Activated naive CD4-positive, alpha-beta T cell treated with anti-CD3 and anti-CD28 coated beads for 36 hours (primary cell): ENCODE measurements at regions not wholly inside any gene's neighbourhood (a gene's known extent, or its start where the extent isn't known, plus 50 kb on each side); places are given as distances from the start of the nearest gene placed in this dataset.

Experiments used
- CTCF ChIA-PET: fragments of 350-600 bp; sonication (Branson Sonifier 250); formaldehyde crosslinking; loops from one replicate; lab custom pipeline; 2021; ENCODE audit warnings: antibody characterized with exemption; lab: Charles Lee
- DNase-seq: peaks from one replicate; pipeline ENCODE4 v3.0.0-alpha.2; 2020
- H3K27ac Mint-ChIP-seq: one replicate; pipeline ENCODE4 v1.8.0; 2021; ENCODE audit warnings: mild to moderate bottlenecking, mixed read lengths
- H3K27me3 Mint-ChIP-seq: one replicate; pipeline ENCODE4 v1.8.0; 2021; ENCODE audit warnings: low read depth, mixed read lengths
- H3K36me3 Mint-ChIP-seq: one replicate; pipeline ENCODE4 v1.8.0; 2021; ENCODE audit warnings: low read depth, mixed read lengths
- H3K4me1 Mint-ChIP-seq: one replicate; pipeline ENCODE4 v1.8.0; 2021; ENCODE audit warnings: low read depth, mixed read lengths
- H3K4me3 Mint-ChIP-seq: one replicate; pipeline ENCODE4 v1.8.0; 2021; ENCODE audit warnings: mild to moderate bottlenecking, moderate library complexity, mixed read lengths
- H3K9me3 Mint-ChIP-seq: one replicate; pipeline ENCODE4 v1.8.0; 2021; ENCODE audit warnings: mixed read lengths
- intact Hi-C: fragments of 100-400 bp; cut with micrococcal nuclease; formaldehyde crosslinking; loops from one replicate; pipeline ENCODE4 v1.15.1; 2023

- CTCF ChIA-PET, result no interaction called here
- Mint-ChIP-seq H3K27me3 (peaks cover 26% of the 10 kb centered on the region), H3K4me3 (no peak overlapping the region), H3K27ac (no peak overlapping the region), H3K36me3 (no peaks in the 10 kb centered on the region), H3K9me3 (no peaks in the 10 kb centered on the region), H3K4me1 (no peaks in the 10 kb centered on the region)
- intact Hi-C loops, result no loop called here
- DNase-seq, result no peak
Observed at GRCh38 chr6:163793011-163793983, 378.8 kb downstream of the QKI start.

DNA sequence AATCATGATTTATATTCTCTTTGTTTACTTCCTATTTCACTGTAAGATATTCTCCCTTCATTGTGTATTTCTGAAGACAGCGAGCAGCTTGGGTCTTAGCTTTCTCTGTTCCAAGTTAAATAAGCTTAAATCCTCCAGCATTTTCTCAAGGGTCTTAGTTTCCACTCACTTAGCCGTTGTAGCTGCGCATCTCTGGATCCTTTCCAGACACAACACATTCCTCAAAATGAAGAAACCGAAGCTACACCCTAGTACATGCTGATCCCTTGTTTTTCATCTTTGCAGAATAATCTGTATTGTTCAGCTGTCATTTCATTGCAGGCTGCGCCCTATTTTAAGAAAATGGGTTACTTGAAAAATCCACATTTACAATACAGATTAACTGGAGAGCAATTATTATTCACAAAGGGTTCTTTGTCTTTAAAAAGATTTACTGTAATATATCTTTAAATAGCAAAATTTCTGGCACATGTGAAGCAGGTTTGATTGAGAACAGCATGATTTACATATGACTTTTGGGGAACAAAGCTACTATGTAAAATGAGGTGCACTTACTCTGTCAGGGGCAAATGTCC, 375.8 kb downstream of the QKI start:
- Mint-ChIP-seq H3K36me3 (no peaks in the 10 kb centered on the region), H3K27ac (no peak overlapping the region), H3K9me3 (no peaks in the 10 kb centered on the region), H3K4me1 (no peaks in the 10 kb centered on the region), H3K27me3 (peaks cover 14% of the 10 kb centered on the region), H3K4me3 (no peak overlapping the region)
- DNase-seq, result no peak
- intact Hi-C loops, result no loop called here
- CTCF ChIA-PET, result interaction anchor here (1.4 kb wide), 1 partner anchor 15 kb away, joined by 3 read pairs; no protein-coding TSS in a partner anchor

GRCh38 chr6:163789199-163789810, 374.8 kb downstream of the QKI start:
- DNase-seq, result no peak
- Mint-ChIP-seq H3K36me3 (no peaks in the 10 kb centered on the region), H3K4me1 (no peaks in the 10 kb centered on the region), H3K4me3 (no peak overlapping the region), H3K27me3 (peaks cover 11% of the 10 kb centered on the region), H3K9me3 (no peaks in the 10 kb centered on the region), H3K27ac (no peak overlapping the region)
- intact Hi-C loops, result no loop called here
- CTCF ChIA-PET, result no interaction called here

DNA sequence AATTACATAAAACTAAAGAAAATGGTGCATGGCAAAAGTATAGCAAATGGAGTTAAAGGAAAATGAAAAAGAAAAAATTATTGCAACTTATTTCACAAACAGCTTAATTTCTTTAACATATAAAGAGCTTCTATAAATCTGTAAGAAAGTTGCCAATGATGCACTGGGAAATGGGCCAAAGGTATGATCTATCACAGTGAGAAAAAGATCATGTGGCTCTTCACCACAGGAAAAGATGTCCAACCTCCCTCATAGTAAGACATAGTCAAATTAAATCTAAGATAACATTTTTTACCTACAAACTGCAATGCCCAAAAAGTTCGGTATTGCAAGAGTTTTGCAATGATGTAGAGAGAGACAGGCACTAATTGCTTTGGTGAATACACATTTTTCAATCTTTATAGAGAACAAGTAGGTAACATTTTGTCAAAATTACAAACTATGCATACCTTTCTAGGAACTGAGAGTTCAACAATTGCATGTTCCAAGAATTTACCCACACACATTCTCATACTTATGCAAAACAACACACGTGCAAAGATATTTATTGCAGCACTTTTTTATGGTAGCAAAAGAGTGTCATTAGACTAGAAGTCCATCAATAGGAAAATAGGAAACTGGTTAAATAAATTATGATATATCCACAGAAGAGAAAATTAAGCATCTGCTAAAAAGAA, 372.6 kb downstream of the QKI start:
- no peaks in the 10 kb centered on the region for H3K4me1 Mint-ChIP-seq
- no peak for DNase-seq
- H3K4me3 Mint-ChIP-seq, result no peak overlapping the region
- CTCF ChIA-PET, result no interaction called here
- intact Hi-C loops, result no loop called here
- no peak overlapping the region for H3K27ac Mint-ChIP-seq
- peaks cover 11% of the 10 kb centered on the region for H3K27me3 Mint-ChIP-seq
- H3K9me3 Mint-ChIP-seq, result no peaks in the 10 kb centered on the region
- H3K36me3 Mint-ChIP-seq, result no peaks in the 10 kb centered on the region

- DNase-seq, result no peak
- H3K27ac Mint-ChIP-seq, result no peak overlapping the region
- H3K27me3 Mint-ChIP-seq, result peaks cover 17% of the 10 kb centered on the region
- no peaks in the 10 kb centered on the region for H3K36me3 Mint-ChIP-seq
- no peak overlapping the region for H3K4me3 Mint-ChIP-seq
- no peaks in the 10 kb centered on the region for H3K9me3 Mint-ChIP-seq
- H3K4me1 Mint-ChIP-seq, result no peaks in the 10 kb centered on the region
- intact Hi-C loops, result no loop called here
- CTCF ChIA-PET, result interaction anchor here (0.7 kb wide), 1 partner anchor 49 kb away, joined by 3 read pairs; no protein-coding TSS in a partner anchor
Observed at GRCh38 chr6:163782436-163783003, 368.0 kb downstream of the QKI start.

DNA sequence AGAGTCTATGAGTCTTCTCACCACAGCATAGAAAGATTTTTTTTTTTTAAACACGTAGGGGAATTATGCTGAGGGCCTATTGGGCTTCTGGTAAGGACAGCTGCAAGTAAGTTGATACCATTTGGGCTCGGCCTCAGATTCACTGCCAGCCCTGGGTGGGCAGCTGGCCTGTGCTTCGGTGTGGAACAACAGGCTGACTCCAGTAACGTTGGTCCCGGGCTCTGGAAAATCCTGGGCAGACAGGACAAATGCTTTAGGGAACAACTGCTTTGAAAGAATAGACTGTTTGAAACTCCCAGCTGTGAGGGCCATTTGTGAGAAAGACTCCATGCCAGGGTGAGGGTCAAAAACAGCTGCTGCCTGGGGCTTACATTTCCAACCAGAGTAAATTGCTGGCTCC, 366.5 kb downstream of the QKI start:
- CTCF ChIA-PET, result no interaction called here
- no peak overlapping the region for H3K27ac Mint-ChIP-seq
- no peak overlapping the region for H3K4me3 Mint-ChIP-seq
- peaks cover 17% of the 10 kb centered on the region for H3K27me3 Mint-ChIP-seq
- no peaks in the 10 kb centered on the region for H3K4me1 Mint-ChIP-seq
- DNase-seq, result no peak
- no peaks in the 10 kb centered on the region for H3K9me3 Mint-ChIP-seq
- intact Hi-C loops, result no loop called here
- no peaks in the 10 kb centered on the region for H3K36me3 Mint-ChIP-seq

GRCh38 chr6:163779727-163780284, 365.3 kb downstream of the QKI start:
- Mint-ChIP-seq H3K9me3 (no peaks in the 10 kb centered on the region), H3K36me3 (no peaks in the 10 kb centered on the region), H3K4me3 (no peak overlapping the region), H3K27ac (no peak overlapping the region), H3K27me3 (peaks cover 17% of the 10 kb centered on the region), H3K4me1 (no peaks in the 10 kb centered on the region)
- intact Hi-C loops, result no loop called here
- CTCF ChIA-PET, result no interaction called here
- DNase-seq, result no peak

- no peak overlapping the region for H3K27ac Mint-ChIP-seq
Observed at GRCh38 chr6:163777716-163778115, 363.2 kb downstream of the QKI start.

GRCh38 chr6:163776906-163777686, 362.6 kb downstream of the QKI start:
- intact Hi-C loops, result no loop called here
- CTCF ChIA-PET, result interaction anchor here (0.6 kb wide), 1 partner anchor 361 kb away, joined by 4 read pairs; no protein-coding TSS in a partner anchor
- H3K27me3 Mint-ChIP-seq, result peaks cover 9% of the 10 kb centered on the region
- H3K27ac Mint-ChIP-seq, result no peak overlapping the region
- DNase-seq, result no peak
- no peaks in the 10 kb centered on the region for H3K36me3 Mint-ChIP-seq
- no peaks in the 10 kb centered on the region for H3K4me1 Mint-ChIP-seq
- H3K9me3 Mint-ChIP-seq, result no peaks in the 10 kb centered on the region
- no peak overlapping the region for H3K4me3 Mint-ChIP-seq

More at GRCh38 chr6:163777716-163778115, 363.2 kb downstream of the QKI start:
- DNase-seq, result no peak
- Mint-ChIP-seq H3K4me1 (no peaks in the 10 kb centered on the region), H3K9me3 (no peaks in the 10 kb centered on the region), H3K4me3 (no peak overlapping the region), H3K27me3 (peaks cover 12% of the 10 kb centered on the region), H3K36me3 (no peaks in the 10 kb centered on the region)
- CTCF ChIA-PET, result no interaction called here
- intact Hi-C loops, result no loop called here

- Mint-ChIP-seq H3K4me3 (no peak overlapping the region), H3K4me1 (no peaks in the 10 kb centered on the region), H3K27me3 (peaks cover 9% of the 10 kb centered on the region), H3K36me3 (no peaks in the 10 kb centered on the region), H3K9me3 (no peaks in the 10 kb centered on the region), H3K27ac (no peak overlapping the region)
- CTCF ChIA-PET, result interaction anchor here (0.6 to 1.3 kb wide), 2 partner anchors 14 to 360 kb away, joined by 3 to 4 read pairs; no protein-coding TSS in a partner anchor
- DNase-seq, result no peak
- intact Hi-C loops, result no loop called here
Observed at GRCh38 chr6:163776196-163776905, 361.8 kb downstream of the QKI start.
